Tibial nerve (tissue), 4 donors: ENCODE measurements at regions not wholly inside any gene's neighbourhood (a gene's known extent, or its start where the extent isn't known, plus 50 kb on each side); places are given as distances from the start of the nearest gene placed in this dataset.

ENCODE experiments used
- DNase-seq, 2 donors: peaks; one replicate each; pipeline ENCODE4 v3.0.0-alpha.2; 2019; ENCODE audit warnings: low spot score in 2 of 2
- H3K27ac ChIP-seq, 4 donors: fragments of 200-600 bp; sonication (generic) in 3 of 4; one replicate each; pipeline ENCODE4 v1.5.1; 2017 to 2019; ENCODE audit warnings: mild to moderate bottlenecking in 1 of 4
- H3K27me3 ChIP-seq, 2 donors: fragments of 200-600 bp; sonication (generic) in 1 of 2; one replicate each; pipeline versions ENCODE4 v1.5.1 to v1.6.0; 2017 to 2019
- H3K36me3 ChIP-seq, 3 donors: fragments of 200-600 bp; sonication (generic); one replicate each; pipeline ENCODE4 v1.5.1; 2018 to 2019
- H3K4me1 ChIP-seq, 4 donors: fragments of 200-600 bp; sonication (generic) in 3 of 4; one replicate each; pipeline ENCODE4 v1.5.1; 2017 to 2019
- H3K4me3 ChIP-seq, 4 donors: fragments of 200-600 bp; sonication (generic) in 3 of 4; one replicate each; pipeline ENCODE4 v1.5.1; 2017 to 2019; ENCODE audit warnings: mild to moderate bottlenecking in 1 of 4, moderate library complexity in 1 of 4
- H3K9me3 ChIP-seq, 4 donors: fragments of 200-600 bp; sonication (generic) in 3 of 4; one replicate each; pipeline ENCODE4 v1.5.1; 2017 to 2019
- CTCF ChIP-seq, 5 experiments: fragments of 200-600 bp in 3 of 5; fragments of 450-650 bp in 2 of 5; sonication (generic) in 3 of 5; IDR thresholded peaks; one replicate each; pipeline ENCODE4 v1.5.1; 2016 to 2019; ENCODE audit warnings: antibody characterized with exemption in 5 of 5, mild to moderate bottlenecking in 3 of 5, moderate library complexity in 2 of 5
- EP300 ChIP-seq, 2 donors: sonication (generic); formaldehyde crosslinking; IDR thresholded peaks; one replicate each; pipeline ENCODE4 v1.6.1; 2017; ENCODE audit warnings: antibody characterized with exemption in 2 of 2, mild to moderate bottlenecking in 1 of 2
- POLR2A ChIP-seq, 2 donors: fragments of 450-650 bp; IDR thresholded peaks; one replicate each; pipeline ENCODE4 v1.6.1; 2017; ENCODE audit warnings: antibody characterized with exemption in 2 of 2, mild to moderate bottlenecking in 2 of 2, moderate library complexity in 2 of 2
- WGBS, 2 donors: methylation state at CpG; one replicate each; pipeline ENCODE4 v1.1.5; 2018; 5-methylcytosine and 5-hydroxymethylcytosine counted together

- TF ChIP-seq POLR2A (IDR thresholded peaks at IDR 0.05): no peak
- TF ChIP-seq CTCF (IDR thresholded peaks at IDR 0.05): no peak
- no peak for TF ChIP-seq EP300 (IDR thresholded peaks at IDR 0.05)
- Histone ChIP-seq H3K4me3 (no peak overlapping the region), H3K27me3 (no peaks in the 10 kb centered on the region), H3K27ac (no peak overlapping the region), H3K36me3 (no peaks in the 10 kb centered on the region), H3K9me3 (no peaks in the 10 kb centered on the region), H3K4me1 (peaks cover 0 to 19% (median 2%) of the 10 kb centered on the region in 4 donors)
- 84 to 87% methylated on average over 4 of the region's 4 CpGs for WGBS, 2 donors
- DNase-seq: no peak
Observed at GRCh38 chr14:95006479-95006878, 150.8 kb downstream of the DICER1 start.

- no peak for DNase-seq
- TF ChIP-seq EP300 (IDR thresholded peaks at IDR 0.05) (no peak), CTCF (IDR thresholded peaks at IDR 0.05) (no peak), POLR2A (IDR thresholded peaks at IDR 0.05) (no peak)
- Histone ChIP-seq H3K4me3 (no peak overlapping the region), H3K27me3 (no peaks in the 10 kb centered on the region), H3K4me1 (peaks cover 0 to 15% (median 2%) of the 10 kb centered on the region in 4 donors), H3K9me3 (no peaks in the 10 kb centered on the region), H3K27ac (no peak overlapping the region), H3K36me3 (no peaks in the 10 kb centered on the region)
- WGBS, 2 donors: 90 to 95% methylated on average over 3 of the region's 3 CpGs
Observed at GRCh38 chr14:95006051-95006450, 151.3 kb downstream of the DICER1 start.

GRCh38 chr14:95003099-95003960, 154.0 kb downstream of the DICER1 start:
- Histone ChIP-seq H3K4me3 (no peak overlapping the region), H3K9me3 (no peaks in the 10 kb centered on the region), H3K27me3 (no peaks in the 10 kb centered on the region), H3K27ac (no peak overlapping the region), H3K4me1 (peaks cover 0 to 10% (median 0%) of the 10 kb centered on the region in 4 donors), H3K36me3 (no peaks in the 10 kb centered on the region)
- WGBS, 2 donors: 70 to 74% methylated on average over 11 of the region's 11 CpGs
- DNase-seq: no peak
- no peak for TF ChIP-seq EP300 (IDR thresholded peaks at IDR 0.05)

- Histone ChIP-seq H3K27ac (no peak overlapping the region), H3K27me3 (peaks cover 0 to 6% of the 10 kb centered on the region in 2 donors), H3K9me3 (no peaks in the 10 kb centered on the region), H3K36me3 (no peaks in the 10 kb centered on the region), H3K4me3 (no peak overlapping the region), H3K4me1 (peaks cover 0 to 10% (median 0%) of the 10 kb centered on the region in 4 donors)
- 30 to 44% methylated on average over 10 of the region's 10 CpGs for WGBS, 2 donors
- no peak for DNase-seq
- no peak for TF ChIP-seq EP300 (IDR thresholded peaks at IDR 0.05)
- TF ChIP-seq CTCF (IDR thresholded peaks at IDR 0.05): no peak
- no peak for TF ChIP-seq POLR2A (IDR thresholded peaks at IDR 0.05)
Observed at GRCh38 chr14:94998685-94999084, 158.6 kb downstream of the DICER1 start.

- TF ChIP-seq POLR2A (IDR thresholded peaks at IDR 0.05) (no peak), CTCF (IDR thresholded peaks at IDR 0.05) (no peak), EP300 (IDR thresholded peaks at IDR 0.05) (no peak)
- peaks cover 0 to 10% (median 0%) of the 10 kb centered on the region in 4 donors for H3K4me1 ChIP-seq
- 91 to 93% methylated on average over 2 of the region's 2 CpGs for WGBS, 2 donors
- peaks cover 0 to 6% of the 10 kb centered on the region in 2 donors for H3K27me3 ChIP-seq
- no peaks in the 10 kb centered on the region for H3K9me3 ChIP-seq
- no peak for DNase-seq
- H3K36me3 ChIP-seq: no peaks in the 10 kb centered on the region
- no peak overlapping the region for H3K27ac ChIP-seq
- no peak overlapping the region for H3K4me3 ChIP-seq
Observed at GRCh38 chr14:94998110-94998509, 159.2 kb downstream of the DICER1 start.
